Testis (tissue), 2 donors: ENCODE measurements at regions not wholly inside any gene's neighbourhood (a gene's known extent, or its start where the extent isn't known, plus 50 kb on each side); places are given as distances from the start of the nearest gene placed in this dataset.

Experiments used
- POLR2A ChIP-seq: fragments of 450-650 bp; IDR thresholded peaks from one replicate; pipeline ENCODE4 v1.6.1; 2017; ENCODE audit warnings: antibody characterized with exemption, mild to moderate bottlenecking, moderate library complexity
- TF ChIP-seq, protein P1 (sequence below), 3 experiments: fragments of 450-650 bp in 2 of 3; fragments of 200-600 bp in 1 of 3; sonication (generic) in 1 of 3; IDR thresholded peaks; one replicate each; pipeline ENCODE4 v1.5.1; 2016 to 2019; ENCODE audit warnings: antibody characterized with exemption in 3 of 3, mild to moderate bottlenecking in 2 of 3, moderate library complexity in 1 of 3

DNA sequence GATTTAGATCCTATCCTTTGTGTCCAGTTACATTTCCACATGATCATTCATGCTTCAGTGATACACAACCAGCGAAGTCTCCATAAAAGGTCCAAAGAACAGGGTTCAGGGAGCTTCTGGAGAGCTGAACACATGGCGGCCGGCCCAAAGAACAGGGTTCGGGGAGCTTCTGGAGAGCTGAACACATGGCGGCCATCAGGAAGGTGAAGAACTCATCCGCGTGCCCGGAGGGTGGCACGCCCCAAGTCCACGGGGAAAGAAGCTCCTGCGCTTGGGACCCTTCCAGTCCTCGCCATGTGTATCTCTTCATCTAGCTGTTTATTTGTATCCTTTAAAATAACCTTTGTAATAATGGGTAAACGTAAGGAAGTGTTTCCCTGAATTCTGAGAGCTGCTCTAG is 91.9 kb upstream of the FLRT2 start:
- TF ChIP-seq, protein P1, sequence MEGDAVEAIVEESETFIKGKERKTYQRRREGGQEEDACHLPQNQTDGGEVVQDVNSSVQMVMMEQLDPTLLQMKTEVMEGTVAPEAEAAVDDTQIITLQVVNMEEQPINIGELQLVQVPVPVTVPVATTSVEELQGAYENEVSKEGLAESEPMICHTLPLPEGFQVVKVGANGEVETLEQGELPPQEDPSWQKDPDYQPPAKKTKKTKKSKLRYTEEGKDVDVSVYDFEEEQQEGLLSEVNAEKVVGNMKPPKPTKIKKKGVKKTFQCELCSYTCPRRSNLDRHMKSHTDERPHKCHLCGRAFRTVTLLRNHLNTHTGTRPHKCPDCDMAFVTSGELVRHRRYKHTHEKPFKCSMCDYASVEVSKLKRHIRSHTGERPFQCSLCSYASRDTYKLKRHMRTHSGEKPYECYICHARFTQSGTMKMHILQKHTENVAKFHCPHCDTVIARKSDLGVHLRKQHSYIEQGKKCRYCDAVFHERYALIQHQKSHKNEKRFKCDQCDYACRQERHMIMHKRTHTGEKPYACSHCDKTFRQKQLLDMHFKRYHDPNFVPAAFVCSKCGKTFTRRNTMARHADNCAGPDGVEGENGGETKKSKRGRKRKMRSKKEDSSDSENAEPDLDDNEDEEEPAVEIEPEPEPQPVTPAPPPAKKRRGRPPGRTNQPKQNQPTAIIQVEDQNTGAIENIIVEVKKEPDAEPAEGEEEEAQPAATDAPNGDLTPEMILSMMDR (IDR thresholded peaks at IDR 0.05) = no peak
- no peak for TF ChIP-seq POLR2A
